PC-3 (cell line): ENCODE measurements at regions not wholly inside any gene's neighbourhood (a gene's known extent, or its start where the extent isn't known, plus 50 kb on each side); places are given as distances from the start of the nearest gene placed in this dataset.

Source experiments
- ATAC-seq: fragments of 200-7000 bp; cut with Tn5 transposase; 2 replicates; pipeline ENCODE4 v1.9.1; 2020; ENCODE audit warnings: mild to moderate bottlenecking, moderate library complexity
- BruUV-seq: library from RNA; stranded (reverse); fragments of 400-500 nt; replicated peaks from 2 replicates; lab custom pipeline; 2021; lab: Mats Ljungman, UMichigan
- CTCF ChIA-PET: fragments of 300-600 bp; sonication (Branson Sonifier 250); formaldehyde crosslinking; loops from one replicate; lab custom pipeline; 2022; ENCODE audit warnings: antibody characterized with exemption; lab: Charles Lee
- POLR2A ChIA-PET: fragments of 300-600 bp; sonication (Branson Sonifier 250); formaldehyde crosslinking; loops from one replicate; lab custom pipeline; 2022; ENCODE audit warnings: antibody characterized with exemption; ENCODE audit not compliant: unreplicated experiment; lab: Charles Lee
- DNase-seq: peaks from one replicate; pipeline ENCODE4 v3.0.0-alpha.2; 2015
- H2AFZ ChIP-seq: fragments of 300-600 bp; sonication (generic); 2 replicates; pipeline ENCODE4 v1.6.0; 2016; ENCODE audit warnings: antibody characterized with exemption, low read length
- H3F3A ChIP-seq: fragments of 300-600 bp; sonication (generic); one replicate; pipeline ENCODE4 v1.6.0; 2017; ENCODE audit warnings: antibody characterized with exemption, low read length, control low read depth, mild to moderate bottlenecking; ENCODE audit not compliant: unreplicated experiment
- H3K27ac ChIP-seq: fragments of 300-600 bp; sonication (generic); 2 replicates; pipeline ENCODE4 v1.5.1; 2016; ENCODE audit warnings: mild to moderate bottlenecking, low read length
- H3K27me3 ChIP-seq: fragments of 300-600 bp; sonication (generic); 2 replicates; pipeline ENCODE4 v1.6.1; 2016; ENCODE audit warnings: low read length, mixed read lengths
- H3K36me3 ChIP-seq: fragments of 300-600 bp; sonication (generic); 2 replicates; pipeline ENCODE4 v1.6.1; 2016; ENCODE audit warnings: low read depth, mixed run types, low read length, mixed read lengths
- H3K4me1 ChIP-seq: fragments of 300-600 bp; sonication (generic); 2 replicates; pipeline ENCODE4 v1.5.1; 2016; ENCODE audit warnings: low read length; ENCODE audit not compliant: insufficient read depth
- H3K4me2 ChIP-seq: fragments of 300-600 bp; sonication (generic); 2 replicates; pipeline ENCODE4 v1.6.0; 2016; ENCODE audit warnings: low read length
- H3K4me3 ChIP-seq: fragments of 300-600 bp; sonication (generic); 2 replicates; pipeline ENCODE4 v1.5.1; 2016; ENCODE audit warnings: mild to moderate bottlenecking, low read length, mixed read lengths
- H3K79me2 ChIP-seq: fragments of 300-600 bp; sonication (generic); 2 replicates; pipeline ENCODE4 v1.6.1; 2017; ENCODE audit warnings: low read length, mixed read lengths
- H3K9ac ChIP-seq: fragments of 300-600 bp; sonication (generic); 2 replicates; pipeline ENCODE4 v1.6.0; 2016; ENCODE audit warnings: mild to moderate bottlenecking, low read length
- H3K9me2 ChIP-seq: fragments of 300-600 bp; sonication (generic); replicated peaks from 2 replicates; pipeline ENCODE4 v1.6.1; 2016; ENCODE audit warnings: mixed run types, low read length, mixed read lengths
- H3K9me3 ChIP-seq: fragments of 300-600 bp; sonication (generic); 2 replicates; pipeline ENCODE4 v1.6.1; 2016; ENCODE audit warnings: low read length, mixed read lengths
- H4K20me1 ChIP-seq: fragments of 300-600 bp; sonication (generic); 2 replicates; pipeline ENCODE4 v1.6.1; 2016; ENCODE audit warnings: low read length, mixed read lengths
- EZH2 ChIP-seq: fragments of 300-600 bp; sonication (generic); IDR thresholded peaks from one replicate; pipeline ENCODE4 v1.6.1; 2017; ENCODE audit warnings: antibody characterized with exemption, mild to moderate bottlenecking, low read length; ENCODE audit not compliant: unreplicated experiment
- EZH2phosphoT487 ChIP-seq: fragments of 300-600 bp; sonication (generic); IDR thresholded peaks from 2 replicates; pipeline ENCODE4 v1.6.1; 2018; ENCODE audit warnings: mild to moderate bottlenecking, antibody characterized with exemption, low read length, borderline replicate concordance
- intact Hi-C: fragments of 100-400 bp; cut with micrococcal nuclease; formaldehyde crosslinking; loops from 2 replicates; pipeline ENCODE4 v1.9.0; 2023
- TF ChIP-seq, protein P1 (sequence below): fragments of 300-600 bp; sonication (generic); conservative IDR thresholded peaks from 2 replicates; pipeline ENCODE4 v1.5.1; 2017; ENCODE audit warnings: antibody characterized with exemption, low read depth, mild to moderate bottlenecking, low read length

- no peak overlapping the region for H3K9ac ChIP-seq
- ATAC-seq: no peak
- CTCF ChIA-PET: no interaction called here
- POLR2A ChIA-PET: no interaction called here
- TF ChIP-seq, protein P1, sequence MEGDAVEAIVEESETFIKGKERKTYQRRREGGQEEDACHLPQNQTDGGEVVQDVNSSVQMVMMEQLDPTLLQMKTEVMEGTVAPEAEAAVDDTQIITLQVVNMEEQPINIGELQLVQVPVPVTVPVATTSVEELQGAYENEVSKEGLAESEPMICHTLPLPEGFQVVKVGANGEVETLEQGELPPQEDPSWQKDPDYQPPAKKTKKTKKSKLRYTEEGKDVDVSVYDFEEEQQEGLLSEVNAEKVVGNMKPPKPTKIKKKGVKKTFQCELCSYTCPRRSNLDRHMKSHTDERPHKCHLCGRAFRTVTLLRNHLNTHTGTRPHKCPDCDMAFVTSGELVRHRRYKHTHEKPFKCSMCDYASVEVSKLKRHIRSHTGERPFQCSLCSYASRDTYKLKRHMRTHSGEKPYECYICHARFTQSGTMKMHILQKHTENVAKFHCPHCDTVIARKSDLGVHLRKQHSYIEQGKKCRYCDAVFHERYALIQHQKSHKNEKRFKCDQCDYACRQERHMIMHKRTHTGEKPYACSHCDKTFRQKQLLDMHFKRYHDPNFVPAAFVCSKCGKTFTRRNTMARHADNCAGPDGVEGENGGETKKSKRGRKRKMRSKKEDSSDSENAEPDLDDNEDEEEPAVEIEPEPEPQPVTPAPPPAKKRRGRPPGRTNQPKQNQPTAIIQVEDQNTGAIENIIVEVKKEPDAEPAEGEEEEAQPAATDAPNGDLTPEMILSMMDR: no peak
- TF ChIP-seq EZH2 (no peak), EZH2phosphoT487 (no peak)
- no peak overlapping the region for H2AFZ ChIP-seq
- H3K4me1 ChIP-seq: peaks cover 19% of the 10 kb centered on the region
- BruUV-seq: no TSS peak
- H3K79me2 ChIP-seq: no peaks in the 10 kb centered on the region
- no peak overlapping the region for H3K4me3 ChIP-seq
- no peaks in the 10 kb centered on the region for H4K20me1 ChIP-seq
- no peaks in the 10 kb centered on the region for H3K36me3 ChIP-seq
- no peak overlapping the region for H3K27ac ChIP-seq
- no peak for DNase-seq
- intact Hi-C loops: no loop called here
- H3K27me3 ChIP-seq: peaks cover 14% of the 10 kb centered on the region; the same call in 1 of the 2 replicates
- no peak overlapping the region for H3K4me2 ChIP-seq
- no peaks in the 10 kb centered on the region for H3K9me3 ChIP-seq
- no peaks in the 10 kb centered on the region for H3K9me2 ChIP-seq
- no peaks in the 10 kb centered on the region for H3F3A ChIP-seq
Measured at GRCh38 chr21:16162953-16163352, 433.2 kb downstream of the USP25 start.

DNA sequence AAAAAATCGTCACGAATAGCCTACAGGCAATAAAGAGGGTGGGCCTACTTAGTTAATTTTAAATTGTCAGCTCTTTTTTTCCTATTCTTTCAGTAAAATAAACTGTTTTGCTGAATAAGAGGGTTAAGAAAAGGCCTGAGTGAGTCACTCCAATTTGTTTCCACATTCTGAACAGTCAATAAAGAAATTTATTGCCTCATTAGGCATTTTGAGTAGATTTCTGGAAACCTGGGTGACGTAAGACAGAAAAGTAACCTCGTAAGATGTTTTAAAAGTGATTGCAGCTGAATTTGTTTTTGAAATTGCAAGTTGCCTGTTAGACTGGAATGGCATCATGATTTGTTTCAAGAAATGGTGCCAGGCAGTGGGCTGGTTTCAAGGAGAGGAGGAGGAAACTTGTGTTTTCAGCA lies 439.3 kb downstream of the USP25 start:
- no peak for TF ChIP-seq EZH2
- TF ChIP-seq, protein P1: no peak
- no peak for TF ChIP-seq EZH2phosphoT487
- H3F3A ChIP-seq: no peaks in the 10 kb centered on the region
- BruUV-seq: no TSS peak
- H4K20me1 ChIP-seq: no peaks in the 10 kb centered on the region
- ChIA-PET POLR2A (no interaction called here), CTCF (no interaction called here)
- no peak overlapping the region for H3K27ac ChIP-seq
- ATAC-seq (no peak), DNase-seq (no peak)
- H3K9me2 ChIP-seq: no peaks in the 10 kb centered on the region
- H3K9me3 ChIP-seq: no peaks in the 10 kb centered on the region
- 0 out of 2 replicates have a peak, but pooled peaks cover 3% of the 10 kb centered on the region for H3K4me1 ChIP-seq
- no peak overlapping the region for H3K4me2 ChIP-seq
- H3K9ac ChIP-seq: no peak overlapping the region
- no peak overlapping the region for H2AFZ ChIP-seq
- peaks cover 14% of the 10 kb centered on the region; the same call in 1 of the 2 replicates for H3K27me3 ChIP-seq
- no peaks in the 10 kb centered on the region for H3K79me2 ChIP-seq
- intact Hi-C loops: no loop called here
- no peak overlapping the region for H3K4me3 ChIP-seq
- no peaks in the 10 kb centered on the region for H3K36me3 ChIP-seq

DNA sequence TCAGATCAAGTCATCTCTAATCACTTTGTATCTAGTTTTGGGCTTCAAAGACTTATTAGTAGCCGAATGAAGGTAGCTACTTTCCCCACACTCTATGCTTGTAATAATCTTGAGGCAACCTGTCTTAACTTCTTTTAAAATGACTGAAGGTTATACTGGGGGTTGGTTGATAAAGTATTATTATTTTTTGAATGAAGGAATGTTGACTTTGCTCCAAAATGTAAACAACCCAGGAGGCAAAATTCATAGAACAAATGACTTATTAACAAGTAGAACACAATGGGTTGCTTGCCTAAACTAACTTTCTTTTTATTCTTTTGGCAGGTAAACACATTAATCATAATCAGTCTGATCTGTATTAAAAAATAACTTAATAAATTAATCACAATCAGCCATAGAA lies 440.0 kb downstream of the USP25 start:
- CTCF ChIA-PET: no interaction called here

More for the DNA sequence above, 440.0 kb downstream of the USP25 start:
- H3F3A ChIP-seq: no peaks in the 10 kb centered on the region
- no peaks in the 10 kb centered on the region for H3K36me3 ChIP-seq
- H3K79me2 ChIP-seq: no peaks in the 10 kb centered on the region
- no peak overlapping the region for H2AFZ ChIP-seq
- ATAC-seq: no peak
- H3K27ac ChIP-seq: no peak overlapping the region
- no peaks in the 10 kb centered on the region for H3K9me2 ChIP-seq
- H3K4me1 ChIP-seq: 0 out of 2 replicates have a peak, but pooled peaks cover 3% of the 10 kb centered on the region
- H4K20me1 ChIP-seq: no peaks in the 10 kb centered on the region
- H3K9ac ChIP-seq: no peak overlapping the region
- no peak overlapping the region for H3K4me3 ChIP-seq
- no peak for DNase-seq
- no TSS peak for BruUV-seq
- intact Hi-C loops: no loop called here
- H3K9me3 ChIP-seq: no peaks in the 10 kb centered on the region
- POLR2A ChIA-PET: no interaction called here
- H3K27me3 ChIP-seq: peaks cover 12% of the 10 kb centered on the region; the same call in 1 of the 2 replicates
- TF ChIP-seq, protein P1: no peak
- no peak for TF ChIP-seq EZH2phosphoT487
- TF ChIP-seq EZH2: no peak
- no peak overlapping the region for H3K4me2 ChIP-seq
